GM12878 (cell line): ENCODE measurements at regions not wholly inside any gene's neighbourhood (a gene's known extent, or its start where the extent isn't known, plus 50 kb on each side); places are given as distances from the start of the nearest gene placed in this dataset.
"Not testable (repeated sequence)": the region's sequence is repeated elsewhere in the genome, so short reads cannot be mapped to it uniquely, and the experiment has no call there.

Experiments used
- BHLHE40 ChIP-seq, 2 experiments: fragments of 450-650 bp in 1 of 2; IDR thresholded peaks; 2 replicates each; pipeline ENCODE4 v1.6.1; 2011 to 2017; ENCODE audit warnings: low read depth in 2 of 2, borderline replicate concordance in 1 of 2, improper control_type of control experiment in 1 of 2, low read length in 1 of 2, mild to moderate bottlenecking in 1 of 2
- CHD1 ChIP-seq: IDR thresholded peaks from 2 replicates; pipeline ENCODE4 v1.6.1; 2012; ENCODE audit warnings: low read depth, low read length, improper control_type of control experiment
- EZH2 ChIP-seq: IDR thresholded peaks from 2 replicates; pipeline ENCODE4 v1.6.1; 2012; ENCODE audit warnings: low read depth, mild to moderate bottlenecking, control low read depth, inconsistent platforms, low read length, borderline replicate concordance; ENCODE audit not compliant: control insufficient read depth
- HDAC2 ChIP-seq: fragments of 200-600 bp; sonication (generic); IDR thresholded peaks from 2 replicates; pipeline ENCODE4 v1.6.1; 2017
- MYC ChIP-seq: IDR thresholded peaks from 2 replicates; pipeline ENCODE4 v1.6.1; 2011; ENCODE audit warnings: mild to moderate bottlenecking, low read length, moderate library complexity, inconsistent platforms; ENCODE audit not compliant: insufficient read depth, insufficient replicate concordance, insufficient read length, severe bottlenecking
- NR2C2 ChIP-seq: IDR thresholded peaks from 2 replicates; pipeline ENCODE4 v1.6.1; 2011; ENCODE audit warnings: borderline replicate concordance, low read depth; ENCODE audit not compliant: control insufficient read depth, insufficient read length
- NR2F1 ChIP-seq: fragments of 450-650 bp; conservative IDR thresholded peaks from 2 replicates; pipeline ENCODE4 v1.6.1; 2017; ENCODE audit warnings: mild to moderate bottlenecking
- POLR2A ChIP-seq: IDR thresholded peaks from 2 replicates; pipeline ENCODE4 v1.6.1; 2011; ENCODE audit warnings: low read depth, mild to moderate bottlenecking, low read length
- RELA ChIP-seq: fragments of 450-650 bp; IDR thresholded peaks from 2 replicates; pipeline ENCODE4 v1.8.0; 2014; ENCODE audit warnings: borderline replicate concordance; ENCODE audit not compliant: partially characterized antibody
- SIN3A ChIP-seq: IDR thresholded peaks from 2 replicates; pipeline ENCODE4 v1.6.1; 2012; ENCODE audit warnings: low read depth, low read length, improper control_type of control experiment
- TCF3 ChIP-seq: IDR thresholded peaks from 2 replicates; pipeline ENCODE4 v1.6.1; 2012; ENCODE audit warnings: low read depth, mild to moderate bottlenecking, low read length, borderline replicate concordance; ENCODE audit not compliant: insufficient read depth

GRCh38 chr15:101958656-101959055 is 146.7 kb downstream of the OR4F15 start:
- TF ChIP-seq SIN3A; EZH2; POLR2A; TCF3; MYC; RELA; BHLHE40 (IDR thresholded peaks at IDR 0.05; ENCODE audit: borderline replicate concordance in 1 of 2, low read depth in 2 of 2, low read length in 1 of 2); NR2F1; HDAC2; NR2C2; CHD1: not testable (repeated sequence)
